HepG2 (cell line): ENCODE measurements at regions not wholly inside any gene's neighbourhood (a gene's known extent, or its start where the extent isn't known, plus 50 kb on each side); places are given as distances from the start of the nearest gene placed in this dataset.

Experiments
- ATAC-seq: fragments of 200-7000 bp; cut with Tn5 transposase; 3 replicates; pipeline ENCODE4 v1.9.1; 2020; ENCODE audit warnings: mild to moderate bottlenecking, moderate library complexity
- BruUV-seq: library from RNA; stranded (reverse); fragments of 400-500 nt; replicated peaks from 2 replicates; lab custom pipeline; 2021; lab: Mats Ljungman, UMichigan
- CTCF ChIA-PET: fragments of 300-600 bp; formaldehyde crosslinking; extraction: SDS; loops from one replicate; lab custom pipeline; 2021; ENCODE audit warnings: low total read pairs, inconsistent platforms, low intra/inter-chr PET ratio; lab: Yijun Ruan, JAX
- POLR2A ChIA-PET: fragments of 350-600 bp; sonication (Branson Sonifier 250); formaldehyde crosslinking; loops from one replicate; lab custom pipeline; 2020; ENCODE audit warnings: antibody characterized with exemption, inconsistent platforms; lab: Yijun Ruan, JAX
- DNase-seq: peaks from one replicate; pipeline ENCODE4 v3.0.0-alpha.2; 2015; ENCODE audit warnings: low spot score
- FAIRE-seq: peaks from 3 replicates; lab custom pipeline; 2011; peaks lifted over from hg19 to GRCh38; lab: Jason Lieb, UNC
- H2AFZ ChIP-seq: one replicate; pipeline ENCODE4 v1.6.1; 2011; ENCODE audit warnings: low read length, inconsistent platforms
- H3K27ac ChIP-seq: fragments of 300-600 bp; 3 replicates; pipeline ENCODE4 v1.8.0; 2011; ENCODE audit warnings: mixed run types, mild to moderate bottlenecking, mixed read lengths, low read length, inconsistent platforms; ENCODE audit not compliant: insufficient read depth; ENCODE audit errors: extremely low read length
- H3K27me3 ChIP-seq, 2 experiments: fragments of 200-600 bp in 1 of 2; 2 replicates in 1 of 2; 3 replicates in 1 of 2; pipeline versions ENCODE4 v1.6.0 to v1.8.0; 2011; ENCODE audit warnings: low read length in 2 of 2, mild to moderate bottlenecking in 2 of 2, moderate library complexity in 2 of 2, inconsistent platforms in 1 of 2; ENCODE audit not compliant: insufficient read depth in 2 of 2, control insufficient read depth in 1 of 2
- H3K36me3 ChIP-seq, 2 experiments: fragments of 200-600 bp in 1 of 2; replicated peaks in 1 of 2; 2 replicates in 1 of 2; 3 replicates in 1 of 2; pipeline versions ENCODE4 v1.5.1 to v1.8.0; 2011; ENCODE audit warnings: low read length in 2 of 2, inconsistent platforms in 1 of 2; ENCODE audit not compliant: insufficient read depth in 2 of 2, control insufficient read depth in 1 of 2
- H3K4me1 ChIP-seq: 2 replicates; pipeline ENCODE4 v1.5.1; 2012; ENCODE audit warnings: low read length, inconsistent platforms; ENCODE audit not compliant: insufficient read depth
- H3K4me2 ChIP-seq: 2 replicates; pipeline ENCODE4 v1.6.0; 2011; ENCODE audit warnings: low read depth, low read length, inconsistent platforms
- H3K4me3 ChIP-seq, 3 experiments: fragments of 200-600 bp in 1 of 3; sonication (generic), shearing (Covaris generic) in 1 of 3; replicated peaks in 1 of 3; 2 replicates each; pipeline ENCODE4 v1.5.1; 2011 to 2016; ENCODE audit warnings: low read length in 3 of 3, inconsistent platforms in 2 of 3, low read depth in 2 of 3, mild to moderate bottlenecking in 2 of 3, control low read depth in 1 of 3, mixed read lengths in 1 of 3; ENCODE audit not compliant: insufficient read depth in 1 of 3
- H3K79me2 ChIP-seq: one replicate; pipeline ENCODE4 v1.6.1; 2011; ENCODE audit warnings: low read length, inconsistent platforms; ENCODE audit not compliant: insufficient read depth
- H3K9ac ChIP-seq: 2 replicates; pipeline ENCODE4 v1.6.0; 2011; ENCODE audit warnings: mild to moderate bottlenecking, low read depth, low read length, inconsistent platforms; ENCODE audit not compliant: insufficient read depth
- H3K9me3 ChIP-seq: 2 replicates; pipeline ENCODE4 v1.5.1; 2012; ENCODE audit warnings: mild to moderate bottlenecking, low read length
- H4K20me1 ChIP-seq: 2 replicates; pipeline ENCODE4 v1.6.0; 2011; ENCODE audit warnings: inconsistent platforms, mild to moderate bottlenecking, low read length, moderate library complexity; ENCODE audit not compliant: insufficient read depth
- ATF1 ChIP-seq: IDR thresholded peaks from 2 replicates; pipeline ENCODE4 v1.6.1; 2016; ENCODE audit warnings: mild to moderate bottlenecking, control low read depth
- EP300 ChIP-seq, 3 experiments: sonication (generic) in 1 of 3; formaldehyde crosslinking in 1 of 3; IDR thresholded peaks; 2 replicates each; pipeline versions ENCODE4 v1.5.1 to v1.6.1; 2011 to 2020; ENCODE audit warnings: low read depth in 2 of 3, low read length in 2 of 3, borderline replicate concordance in 1 of 3, improper control_type of control experiment in 1 of 3, mild to moderate bottlenecking in 1 of 3, missing genetic modification reagents in 1 of 3, moderate library complexity in 1 of 3
- HOXA9 ChIP-seq: sonication (generic); formaldehyde crosslinking; IDR thresholded peaks from 2 replicates; pipeline ENCODE4 v1.8.1; 2022; ENCODE audit warnings: missing genetic modification reagents, mild to moderate bottlenecking, moderate library complexity, borderline replicate concordance
- MAZ ChIP-seq, 2 experiments: sonication (generic) in 1 of 2; formaldehyde crosslinking in 1 of 2; IDR thresholded peaks; 2 replicates each; pipeline versions ENCODE4 v1.5.0 to v1.6.1; 2012 to 2020; ENCODE audit warnings: low read depth in 2 of 2, mild to moderate bottlenecking in 2 of 2, borderline replicate concordance in 1 of 2, improper control_type of control experiment in 1 of 2, low read length in 1 of 2, missing genetic modification reagents in 1 of 2, moderate library complexity in 1 of 2
- RAD21 ChIP-seq: fragments of 450-650 bp; formaldehyde crosslinking; IDR thresholded peaks from 2 replicates; pipeline ENCODE4 v1.5.0; 2020; ENCODE audit warnings: mild to moderate bottlenecking
- SATB2 ChIP-seq: sonication (generic); formaldehyde crosslinking; IDR thresholded peaks from 2 replicates; pipeline ENCODE4 v1.5.0; 2020; ENCODE audit warnings: missing genetic modification reagents
- SUZ12 ChIP-seq: fragments of 150-350 bp; IDR thresholded peaks from 2 replicates; pipeline ENCODE4 v1.6.1; 2014; ENCODE audit warnings: low read depth, low read length
- ZBTB37 ChIP-seq: sonication (generic); formaldehyde crosslinking; IDR thresholded peaks from 2 replicates; pipeline ENCODE4 v1.4.0; 2020; ENCODE audit warnings: mild to moderate bottlenecking, missing genetic modification reagents
- ZBTB39 ChIP-seq: sonication (generic); formaldehyde crosslinking; IDR thresholded peaks from 2 replicates; pipeline ENCODE4 v1.5.0; 2020; ENCODE audit warnings: missing genetic modification reagents
- WGBS: methylation state at CpG from one replicate; pipeline ENCODE4 v1.1.6; 2017; ENCODE audit warnings: low lambda C conversion rate; 5-methylcytosine and 5-hydroxymethylcytosine counted together
- in situ Hi-C: cut with HindIII; loops from 2 replicates; pipeline ENCODE4 v1.10.0; 2017; ENCODE audit warnings: low pct_unique_long_range_greater_than_20kb; ENCODE audit not compliant: extremely low pct_ligation_motif_present
- intact Hi-C: fragments of 100-400 bp; cut with micrococcal nuclease; formaldehyde crosslinking; loops from one replicate; pipeline ENCODE4 v1.10.0; 2022; ENCODE audit not compliant: unreplicated experiment
- TF ChIP-seq, protein P1 (sequence below): sonication (generic); formaldehyde crosslinking; IDR thresholded peaks from 2 replicates; pipeline ENCODE4 v1.8.1; 2023; ENCODE audit warnings: missing genetic modification reagents, mild to moderate bottlenecking, borderline replicate concordance
- TF ChIP-seq, protein P2 (sequence below): sonication (generic); formaldehyde crosslinking; IDR thresholded peaks from 2 replicates; pipeline ENCODE4 v1.4.0; 2020; ENCODE audit warnings: missing genetic modification reagents
- TF ChIP-seq, protein P3 (sequence below): IDR thresholded peaks from 2 replicates; pipeline ENCODE4 v1.6.1; 2018; ENCODE audit warnings: missing genetic modification reagents, mild to moderate bottlenecking, missing compliant biosample characterization
- TF ChIP-seq, protein P4 (sequence below): sonication (generic); formaldehyde crosslinking; IDR thresholded peaks from 2 replicates; pipeline ENCODE4 v1.8.1; 2023; ENCODE audit warnings: mild to moderate bottlenecking, moderate library complexity, missing genetic modification reagents

DNA sequence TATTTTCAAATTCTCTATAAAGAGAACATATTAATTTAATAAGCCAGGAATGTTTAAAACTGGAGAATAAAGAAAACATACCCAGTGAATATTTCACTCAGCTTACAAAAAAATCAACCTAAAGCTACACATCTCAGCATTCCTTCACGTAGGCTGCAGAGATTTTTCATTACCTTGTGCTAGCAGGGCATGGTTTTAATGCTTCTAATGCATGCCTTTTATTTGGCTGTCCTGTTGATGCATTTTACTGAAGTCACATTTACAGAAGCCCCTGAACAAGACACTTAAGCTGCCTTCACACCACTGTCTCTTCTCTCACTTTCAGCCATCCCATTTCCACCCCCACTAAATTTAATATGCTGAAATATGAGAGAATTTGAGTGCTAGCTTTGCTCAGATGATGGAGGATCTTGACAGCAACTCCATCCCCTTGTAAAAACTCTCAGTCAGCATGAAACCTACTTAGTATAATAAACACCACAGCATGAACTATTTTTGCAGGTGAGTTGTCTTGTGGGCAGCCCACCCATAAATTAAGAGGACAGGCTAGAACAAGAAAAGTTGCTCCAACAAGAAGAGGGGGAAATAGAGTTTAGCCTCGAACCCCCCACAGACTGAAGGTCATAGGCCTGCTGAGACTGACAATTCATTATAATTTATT is 159.4 kb downstream of the SIM1 start (continued):
- TF ChIP-seq MAZ (IDR thresholded peaks at IDR 0.05; ENCODE audit: borderline replicate concordance, low read depth, low read length) (no peak), MAZ (CRISPR knock-in tag; IDR thresholded peaks at IDR 0.05; ENCODE audit: low read depth) (no peak), RAD21 (CRISPR knock-in tag) (no peak), HOXA9 (CRISPR knock-in tag) (no peak)

DNA sequence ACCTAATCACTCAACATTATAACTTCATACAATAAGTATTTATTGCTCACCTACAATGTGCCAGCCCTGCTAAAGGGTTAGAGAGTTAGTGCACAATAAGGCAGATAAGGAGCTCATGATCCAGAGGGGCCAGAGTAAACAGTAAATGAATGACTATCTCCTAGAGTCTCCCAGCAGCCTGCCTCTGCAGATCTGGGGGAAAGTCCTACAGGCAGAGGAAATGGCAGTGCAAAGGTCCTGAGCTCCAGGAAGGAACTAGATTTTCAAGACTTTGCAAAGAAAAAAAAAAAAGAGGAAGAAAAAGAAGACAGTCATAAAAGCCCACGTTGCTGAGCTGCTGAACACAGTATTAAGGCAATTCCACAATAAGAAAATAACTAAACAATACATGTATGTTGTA is 160.1 kb downstream of the SIM1 start:
- Histone ChIP-seq H3K79me2 (no peaks in the 10 kb centered on the region), H3K27me3 (no peaks in the 10 kb centered on the region), H3K36me3 (no peaks in the 10 kb centered on the region), H3K4me3 (no peak overlapping the region), H4K20me1 (no peaks in the 10 kb centered on the region), H3K9me3 (no peaks in the 10 kb centered on the region), H2AFZ (no peak overlapping the region), H3K9ac (no peak overlapping the region), H3K4me1 (no peaks in the 10 kb centered on the region), H3K27ac (no peak overlapping the region), H3K4me2 (no peak overlapping the region)
- no TSS peak for BruUV-seq
- ChIA-PET POLR2A (no interaction called here), CTCF (no interaction called here)
- intact Hi-C loops, result no loop called here
- no peak for FAIRE-seq
- no peak for DNase-seq
- no peak for ATAC-seq
- 4% methylated on average over 1 of the region's 1 CpG for WGBS
- in situ Hi-C loops, result no loop called here
- TF ChIP-seq SATB2 (CRISPR knock-in tag) (no peak), SUZ12 (no peak), EP300 (IDR thresholded peaks at IDR 0.05; ENCODE audit: low read depth in 2 of 2, low read length in 2 of 2) (no peak), EP300 (CRISPR knock-in tag; IDR thresholded peaks at IDR 0.05; ENCODE audit: borderline replicate concordance) (no peak), ZBTB39 (CRISPR knock-in tag) (no peak), ATF1 (CRISPR knock-in tag) (no peak), ZBTB37 (no peak)
- TF ChIP-seq, protein P1, sequence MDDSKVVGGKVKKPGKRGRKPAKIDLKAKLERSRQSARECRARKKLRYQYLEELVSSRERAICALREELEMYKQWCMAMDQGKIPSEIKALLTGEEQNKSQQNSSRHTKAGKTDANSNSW (CRISPR knock-in tag), result no peak
- TF ChIP-seq, protein P2, sequence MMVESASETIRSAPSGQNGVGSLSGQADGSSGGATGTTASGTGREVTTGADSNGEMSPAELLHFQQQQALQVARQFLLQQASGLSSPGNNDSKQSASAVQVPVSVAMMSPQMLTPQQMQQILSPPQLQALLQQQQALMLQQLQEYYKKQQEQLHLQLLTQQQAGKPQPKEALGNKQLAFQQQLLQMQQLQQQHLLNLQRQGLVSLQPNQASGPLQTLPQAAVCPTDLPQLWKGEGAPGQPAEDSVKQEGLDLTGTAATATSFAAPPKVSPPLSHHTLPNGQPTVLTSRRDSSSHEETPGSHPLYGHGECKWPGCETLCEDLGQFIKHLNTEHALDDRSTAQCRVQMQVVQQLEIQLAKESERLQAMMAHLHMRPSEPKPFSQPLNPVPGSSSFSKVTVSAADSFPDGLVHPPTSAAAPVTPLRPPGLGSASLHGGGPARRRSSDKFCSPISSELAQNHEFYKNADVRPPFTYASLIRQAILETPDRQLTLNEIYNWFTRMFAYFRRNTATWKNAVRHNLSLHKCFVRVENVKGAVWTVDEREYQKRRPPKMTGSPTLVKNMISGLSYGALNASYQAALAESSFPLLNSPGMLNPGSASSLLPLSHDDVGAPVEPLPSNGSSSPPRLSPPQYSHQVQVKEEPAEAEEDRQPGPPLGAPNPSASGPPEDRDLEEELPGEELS (CRISPR knock-in tag), result no peak
- TF ChIP-seq, protein P3, sequence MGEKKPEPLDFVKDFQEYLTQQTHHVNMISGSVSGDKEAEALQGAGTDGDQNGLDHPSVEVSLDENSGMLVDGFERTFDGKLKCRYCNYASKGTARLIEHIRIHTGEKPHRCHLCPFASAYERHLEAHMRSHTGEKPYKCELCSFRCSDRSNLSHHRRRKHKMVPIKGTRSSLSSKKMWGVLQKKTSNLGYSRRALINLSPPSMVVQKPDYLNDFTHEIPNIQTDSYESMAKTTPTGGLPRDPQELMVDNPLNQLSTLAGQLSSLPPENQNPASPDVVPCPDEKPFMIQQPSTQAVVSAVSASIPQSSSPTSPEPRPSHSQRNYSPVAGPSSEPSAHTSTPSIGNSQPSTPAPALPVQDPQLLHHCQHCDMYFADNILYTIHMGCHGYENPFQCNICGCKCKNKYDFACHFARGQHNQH (CRISPR knock-in tag), result no peak
- TF ChIP-seq, protein P4, sequence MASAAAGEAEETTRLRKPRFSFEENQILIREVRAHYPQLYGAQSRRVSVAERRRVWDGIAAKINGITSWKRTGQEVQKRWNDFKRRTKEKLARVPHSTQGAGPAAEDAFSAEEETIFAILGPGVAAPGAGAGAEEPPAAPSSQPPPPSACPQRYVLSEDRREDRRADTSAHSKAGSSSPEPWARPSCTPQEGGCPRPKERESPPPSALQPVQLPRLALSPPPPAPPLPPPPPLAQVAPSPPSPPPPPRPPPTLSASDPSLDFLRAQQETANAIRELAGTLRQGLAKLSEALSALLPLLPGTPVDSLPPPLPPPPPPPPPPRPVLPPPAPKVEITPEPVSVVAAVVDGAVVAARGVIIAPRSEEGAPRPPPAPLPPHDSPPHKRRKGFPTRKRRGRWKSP, result no peak
